Suprapubic skin (tissue), 4 donors: ENCODE measurements at regions not wholly inside any gene's neighbourhood (a gene's known extent, or its start where the extent isn't known, plus 50 kb on each side); places are given as distances from the start of the nearest gene placed in this dataset.

Experiments
- CTCF ChIP-seq, 2 donors: fragments of 200-600 bp in 1 of 2; fragments of 450-650 bp in 1 of 2; sonication (generic) in 1 of 2; IDR thresholded peaks; one replicate each; pipeline ENCODE4 v1.5.1; 2016 to 2019; ENCODE audit warnings: antibody characterized with exemption in 2 of 2, mild to moderate bottlenecking in 1 of 2, moderate library complexity in 1 of 2
- EP300 ChIP-seq: sonication (generic); formaldehyde crosslinking; IDR thresholded peaks from one replicate; pipeline ENCODE4 v1.6.1; 2017; ENCODE audit warnings: antibody characterized with exemption
- POLR2A ChIP-seq, 2 donors: fragments of 450-650 bp; IDR thresholded peaks; one replicate each; pipeline ENCODE4 v1.6.1; 2017; ENCODE audit warnings: antibody characterized with exemption in 2 of 2, mild to moderate bottlenecking in 2 of 2, moderate library complexity in 2 of 2
- POLR2AphosphoS5 ChIP-seq, 3 donors: sonication (generic); formaldehyde crosslinking; IDR thresholded peaks; one replicate each; pipeline ENCODE4 v1.6.1; 2017; ENCODE audit warnings: antibody characterized with exemption in 3 of 3

- TF ChIP-seq EP300 (no peak), CTCF (IDR thresholded peaks at IDR 0.05) (no peak), POLR2A (IDR thresholded peaks at IDR 0.05) (no peak), POLR2AphosphoS5 (IDR thresholded peaks at IDR 0.05) (no peak)
Measured at GRCh38 chr20:23211164-23211563, 125.0 kb upstream of the CD93 start.
